ENCODE measurements at regions not wholly inside any gene's neighbourhood (a gene's known extent, or its start where the extent isn't known, plus 50 kb on each side); places are given as distances from the start of the nearest gene placed in this dataset.

DNA sequence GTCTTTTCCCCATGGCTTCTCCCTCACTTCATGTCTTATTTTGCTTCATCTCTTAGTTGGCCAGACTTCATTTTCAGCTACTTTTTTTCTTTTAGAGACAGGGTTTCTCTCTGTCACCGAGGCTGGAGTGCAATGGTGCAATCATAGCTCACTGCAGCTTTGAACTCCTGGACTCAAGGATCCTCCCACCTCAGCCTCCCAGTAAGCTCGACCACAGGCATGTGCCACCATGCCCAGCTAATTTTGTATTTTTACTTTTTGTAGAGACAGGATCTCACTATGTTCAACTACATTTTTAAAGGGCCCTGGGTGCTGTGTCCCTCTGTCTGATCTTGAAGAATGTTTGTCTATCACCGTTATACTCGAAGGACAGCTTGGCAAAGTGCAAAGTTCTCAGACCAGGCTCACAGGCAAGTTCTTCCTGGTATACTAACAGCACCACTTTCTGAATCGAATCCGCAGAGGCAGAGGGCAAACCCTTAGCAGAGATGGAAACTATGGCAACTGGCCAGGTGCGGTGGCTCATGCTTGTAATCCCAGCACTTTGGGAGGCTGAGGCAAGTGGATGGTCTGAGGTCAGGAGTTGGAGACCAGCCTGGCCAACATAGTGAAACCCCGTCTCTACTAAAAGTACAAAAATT lies 60.9 kb downstream of the SOWAHC start:
- intact Hi-C loops (cut with micrococcal nuclease), result no loop called here
- ChIA-PET RAD21 (ENCODE audit: low non-redundant PET in 1 of 2, low total read pairs in 2 of 2, uncharacterized antibody in 2 of 2, unreplicated experiment in 2 of 2) (no interaction called here), POLR2A (no interaction called here), CTCF (no interaction called here)
- no peak overlapping the region for H3K27ac ChIP-seq (ENCODE audit: low read depth, low read length)
- ATAC-seq (no peak), DNase-seq (ENCODE audit: low read depth, low spot score) (no peak)
- H3K9me3 ChIP-seq (ENCODE audit: control insufficient read depth in 1 of 2, insufficient read depth in 1 of 2, low read depth in 1 of 2, low read length in 2 of 2), result no peaks in the 10 kb centered on the region
- H3K9me2 ChIP-seq (ENCODE audit: insufficient read depth), result no peaks in the 10 kb centered on the region
- H3K79me2 ChIP-seq (ENCODE audit: insufficient read depth, low read length), result no peaks in the 10 kb centered on the region
- H3K4me3 ChIP-seq (replicated peaks in 1 of 2; ENCODE audit: low read depth in 1 of 2, low read length in 2 of 2), result no peak overlapping the region
- H3K4me2 ChIP-seq (ENCODE audit: low read length), result no peak overlapping the region
- no peak overlapping the region for H3K9ac ChIP-seq (ENCODE audit: low read length)
- TF ChIP-seq EZH2 (IDR thresholded peaks at IDR 0.05) (no peak), SP1 (IDR thresholded peaks at IDR 0.05; ENCODE audit: low read depth) (no peak), FOSL1 (IDR thresholded peaks at IDR 0.05; ENCODE audit: low read depth) (no peak), ELF1 (IDR thresholded peaks at IDR 0.05; ENCODE audit: borderline replicate concordance, low read depth) (no peak), ZFX (IDR thresholded peaks at IDR 0.05) (no peak), SIN3A (IDR thresholded peaks at IDR 0.05; ENCODE audit: low read depth) (no peak), TCF7L2 (IDR thresholded peaks at IDR 0.05; ENCODE audit: borderline replicate concordance, extremely low read depth, insufficient read depth, insufficient read length) (no peak), SRF (IDR thresholded peaks at IDR 0.05; ENCODE audit: low read depth) (no peak), CBX3 (IDR thresholded peaks at IDR 0.05; ENCODE audit: low read depth) (no peak), ZNF274 (IDR thresholded peaks at IDR 0.05; ENCODE audit: low read depth, low read length) (no peak)
- TF ChIP-seq, protein P1, sequence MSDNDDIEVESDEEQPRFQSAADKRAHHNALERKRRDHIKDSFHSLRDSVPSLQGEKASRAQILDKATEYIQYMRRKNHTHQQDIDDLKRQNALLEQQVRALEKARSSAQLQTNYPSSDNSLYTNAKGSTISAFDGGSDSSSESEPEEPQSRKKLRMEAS (IDR thresholded peaks at IDR 0.05), result no peak
- no peaks in the 10 kb centered on the region for H3K36me3 ChIP-seq (ENCODE audit: control insufficient read depth in 1 of 2, insufficient read depth in 2 of 2, low read length in 2 of 2)
- no peaks in the 10 kb centered on the region for H3K4me1 ChIP-seq (ENCODE audit: control insufficient read depth in 1 of 2, insufficient read depth in 2 of 2, low read length in 2 of 2)
- no peaks in the 10 kb centered on the region for H3K27me3 ChIP-seq (ENCODE audit: insufficient read depth, low read length)
- BruUV-seq (replicated peaks), result no TSS peak
- no peaks in the 10 kb centered on the region for H4K20me1 ChIP-seq (ENCODE audit: insufficient read depth)
- no peak overlapping the region for H2AFZ ChIP-seq (ENCODE audit: low read depth, low read length, poor library complexity, severe bottlenecking)

DNA sequence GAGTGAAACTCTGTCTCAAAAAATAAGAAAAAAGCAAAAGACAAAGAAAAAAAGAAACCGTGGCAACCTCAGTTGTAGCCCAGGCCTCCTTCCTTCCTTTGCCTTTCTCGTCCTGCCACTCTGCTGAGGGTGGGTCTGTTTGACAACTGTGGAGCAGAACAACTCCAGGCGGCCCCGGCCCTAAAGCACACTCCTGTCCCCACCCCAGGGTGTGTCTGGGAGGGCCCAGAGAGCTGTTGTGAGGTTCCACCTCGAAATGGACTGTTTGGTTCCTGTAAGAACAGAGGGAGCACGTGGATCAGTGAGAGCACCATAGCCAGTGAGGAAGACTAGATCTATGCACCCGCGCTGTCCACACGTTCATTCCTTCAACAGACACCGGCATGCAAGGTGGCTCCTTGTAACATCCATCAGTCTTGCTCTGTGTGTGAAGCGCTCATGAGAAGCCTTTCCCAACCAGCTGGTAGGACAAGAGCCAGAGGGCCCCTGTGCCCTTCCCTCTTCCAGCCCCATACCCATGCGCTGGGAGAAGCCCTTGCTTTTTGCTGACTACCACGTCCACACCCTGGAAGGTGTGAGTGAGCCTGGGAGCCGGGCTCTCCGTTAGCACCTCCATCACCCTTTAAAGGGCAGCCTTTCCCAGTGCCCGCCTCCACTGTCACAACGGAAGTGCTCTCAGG lies 61.6 kb downstream of the SOWAHC start:
- Histone ChIP-seq H3K4me2 (ENCODE audit: low read length) (no peak overlapping the region), H3K4me3 (replicated peaks in 1 of 2; ENCODE audit: low read depth in 1 of 2, low read length in 2 of 2) (no peak overlapping the region), H3K9me3 (ENCODE audit: control insufficient read depth in 1 of 2, insufficient read depth in 1 of 2, low read depth in 1 of 2, low read length in 2 of 2) (no peaks in the 10 kb centered on the region), H4K20me1 (ENCODE audit: insufficient read depth) (no peaks in the 10 kb centered on the region), H3K27ac (ENCODE audit: low read depth, low read length) (no peak overlapping the region), H3K79me2 (ENCODE audit: insufficient read depth, low read length) (no peaks in the 10 kb centered on the region), H2AFZ (ENCODE audit: low read depth, low read length, poor library complexity, severe bottlenecking) (no peak overlapping the region), H3K27me3 (ENCODE audit: insufficient read depth, low read length) (no peaks in the 10 kb centered on the region), H3K4me1 (ENCODE audit: control insufficient read depth in 1 of 2, insufficient read depth in 2 of 2, low read length in 2 of 2) (no peaks in the 10 kb centered on the region), H3K9me2 (ENCODE audit: insufficient read depth) (no peaks in the 10 kb centered on the region), H3K9ac (ENCODE audit: low read length) (no peak overlapping the region), H3K36me3 (ENCODE audit: control insufficient read depth in 1 of 2, insufficient read depth in 2 of 2, low read length in 2 of 2) (no peaks in the 10 kb centered on the region)
- ChIA-PET RAD21 (ENCODE audit: low non-redundant PET in 1 of 2, low total read pairs in 2 of 2, uncharacterized antibody in 2 of 2, unreplicated experiment in 2 of 2) (no interaction called here), CTCF (no interaction called here), POLR2A (no interaction called here)
- no peak for DNase-seq (ENCODE audit: low read depth, low spot score)
- ATAC-seq, result no peak; the same call in 1 of the 2 replicates
- TF ChIP-seq POLR2A (IDR thresholded peaks at IDR 0.05; ENCODE audit: borderline replicate concordance, extremely low read depth, insufficient read depth, insufficient read length), result no peak
- TF ChIP-seq ZNF274 (IDR thresholded peaks at IDR 0.05; ENCODE audit: low read depth, low read length), result no peak
- TF ChIP-seq RAD21 (IDR thresholded peaks at IDR 0.05; ENCODE audit: low read depth), result no peak
- TF ChIP-seq POLR2AphosphoS5 (IDR thresholded peaks at IDR 0.05; ENCODE audit: low read depth, low read length), result no peak
- no peak for TF ChIP-seq JUND (IDR thresholded peaks at IDR 0.05)
- intact Hi-C loops (cut with micrococcal nuclease), result no loop called here
- no TSS peak for BruUV-seq (replicated peaks)
